ENCODE measurements at regions not wholly inside any gene's neighbourhood (a gene's known extent, or its start where the extent isn't known, plus 50 kb on each side); places are given as distances from the start of the nearest gene placed in this dataset.

DNA sequence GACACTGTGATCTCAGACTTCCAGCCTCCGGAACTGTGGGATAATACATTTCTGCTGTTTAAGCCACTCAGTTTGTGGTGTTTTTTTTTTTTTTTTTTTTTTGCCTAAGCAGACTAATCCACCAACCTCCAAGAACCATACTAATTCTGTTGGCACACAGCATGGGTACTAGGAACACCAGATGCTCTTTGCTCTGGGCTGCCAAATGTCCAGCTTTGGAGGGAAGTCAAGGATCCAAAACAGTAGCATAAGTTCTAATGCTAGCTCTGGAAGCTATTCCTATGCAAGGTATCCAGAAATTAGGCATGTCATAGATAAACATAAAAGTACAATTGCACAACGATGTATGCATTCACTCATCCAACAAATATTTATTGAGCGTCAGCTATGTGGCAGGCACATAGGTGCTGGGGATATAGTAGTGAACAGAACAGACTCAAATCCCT, 64.5 kb upstream of the WDFY2 start:
- Histone ChIP-seq H3K4me2 (ENCODE audit: insufficient read depth in 1 of 2, low read depth in 2 of 2, low read length in 2 of 2) (no peak overlapping the region), H3K14ac (ENCODE audit: insufficient read length) (no peak overlapping the region), H4K5ac (ENCODE audit: insufficient read length, low read depth, low read length) (no peak overlapping the region), H2BK5ac (ENCODE audit: low read depth, low read length) (no peak overlapping the region), H3K18ac (ENCODE audit: extremely low read depth, low read length) (no peak overlapping the region), H3K4me1 (replicated peaks in 1 of 4; ENCODE audit: control insufficient read depth in 3 of 4, insufficient read depth in 4 of 4, low read length in 3 of 4) (peaks cover 0 to 2% (median under 1%) of the 10 kb centered on the region in 4 experiments; a peak in 1 of 7 replicates), H4K8ac (ENCODE audit: extremely low read depth, insufficient read depth, low read length) (no peak overlapping the region), H3K56ac (replicated peaks; ENCODE audit: insufficient read length, low read depth, low read length) (no peak overlapping the region), H3K23ac (ENCODE audit: insufficient read length) (no peak overlapping the region), H3K4me3 (ENCODE audit: extremely low read depth in 1 of 4, insufficient read depth in 2 of 4, low read depth in 3 of 4, low read length in 4 of 4) (no peak overlapping the region), H4K91ac (replicated peaks; ENCODE audit: insufficient read length, low read length) (no peak overlapping the region), H2AFZ (ENCODE audit: low read length) (no peak overlapping the region), H2BK20ac (ENCODE audit: low read length) (no peak overlapping the region), H3K9ac (replicated peaks in 1 of 4; ENCODE audit: extremely low read depth in 1 of 4, low read depth in 3 of 4, low read length in 3 of 4) (no peak overlapping the region), H3K9me3 (ENCODE audit: insufficient read depth in 2 of 2, low read depth in 1 of 2, low read length in 1 of 2) (peaks cover 6 to 12% of the 10 kb centered on the region in 2 experiments; a peak in 3 of 4 replicates), H3K23me2 (ENCODE audit: low read depth, low read length) (no peaks in the 10 kb centered on the region), H3K27me3 (replicated peaks in 1 of 4; ENCODE audit: control insufficient read depth in 3 of 4, extremely low read depth in 1 of 4, insufficient read depth in 3 of 4, low read length in 3 of 4) (no peaks in the 10 kb centered on the region), H3K27ac (ENCODE audit: low read depth, low read length) (no peak overlapping the region), H4K20me1 (replicated peaks in 1 of 2; ENCODE audit: control insufficient read depth in 1 of 2, insufficient read depth in 2 of 2, low read length in 2 of 2) (no peaks in the 10 kb centered on the region), H2BK120ac (replicated peaks; ENCODE audit: low read depth, low read length) (no peak overlapping the region), H2AK5ac (ENCODE audit: low read depth, low read length) (no peak overlapping the region), H2BK12ac (ENCODE audit: low read depth, low read length) (no peak overlapping the region), H3K79me1 (ENCODE audit: low read depth, low read length) (no peaks in the 10 kb centered on the region), H3K4ac (replicated peaks; ENCODE audit: insufficient read length, low read depth, low read length) (no peak overlapping the region), H3K79me2 (ENCODE audit: control insufficient read depth in 1 of 2, insufficient read depth in 2 of 2, low read length in 2 of 2) (no peaks in the 10 kb centered on the region), H3K36me3 (ENCODE audit: control insufficient read depth in 2 of 4, insufficient read depth in 4 of 4, low read length in 3 of 4) (no peaks in the 10 kb centered on the region), H2BK15ac (ENCODE audit: low read length) (no peak overlapping the region)
- 84% methylated on average over 3 of the region's 3 CpGs; no CpG with 5 or more reads in 1 of the 2 experiments for WGBS, 2 experiments (ENCODE audit: extremely low coverage in 1 of 2, insufficient coverage in 1 of 2, insufficient read length in 1 of 2, insufficient replicate concordance in 2 of 2, low coverage in 1 of 2, low lambda C conversion rate in 2 of 2, missing lambda C conversion rate in 1 of 2)
- ChIA-PET POLR2A (ENCODE audit: partially characterized antibody) (no interaction called here), CTCF (ENCODE audit: partially characterized antibody) (interaction anchor here (0.8 to 1.4 kb wide), 2 partner anchors 32 to 869 kb away, joined by 3 to 5 read pairs; no protein-coding TSS in a partner anchor)
- FAIRE-seq (no peak), DNase-seq (ENCODE audit: low read depth in 1 of 2, low spot score in 2 of 2) (no peak)
- no peak for TF ChIP-seq YY1 (IDR thresholded peaks at IDR 0.05; ENCODE audit: low read depth, low read length)
- TF ChIP-seq CEBPB (IDR thresholded peaks at IDR 0.05; ENCODE audit: low read depth, low read length), result no peak
- TF ChIP-seq SUZ12 (IDR thresholded peaks at IDR 0.05; ENCODE audit: low read length), result no peak
- no peak for TF ChIP-seq BCL11A (IDR thresholded peaks at IDR 0.05; ENCODE audit: low read depth in 2 of 2, low read length in 2 of 2)
- no peak for TF ChIP-seq TAF1 (IDR thresholded peaks at IDR 0.05; ENCODE audit: low read depth, low read length)
- TF ChIP-seq, protein P1, sequence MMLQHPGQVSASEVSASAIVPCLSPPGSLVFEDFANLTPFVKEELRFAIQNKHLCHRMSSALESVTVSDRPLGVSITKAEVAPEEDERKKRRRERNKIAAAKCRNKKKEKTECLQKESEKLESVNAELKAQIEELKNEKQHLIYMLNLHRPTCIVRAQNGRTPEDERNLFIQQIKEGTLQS (IDR thresholded peaks at IDR 0.05; ENCODE audit: insufficient read depth, low read depth, low read length), result no peak
- TF ChIP-seq TBP (IDR thresholded peaks at IDR 0.05; ENCODE audit: low read depth, low read length), result no peak
- TF ChIP-seq RNF2 (IDR thresholded peaks at IDR 0.05; ENCODE audit: borderline replicate concordance, low read depth, low read length, missing control alignments, poor library complexity, severe bottlenecking), result no peak
- no peak for TF ChIP-seq MAFK (IDR thresholded peaks at IDR 0.05; ENCODE audit: low read depth, low read length)

Data from H1 (cell line).